NCI-H82 (cell line): ENCODE measurements at regions not wholly inside any gene's neighbourhood (a gene's known extent, or its start where the extent isn't known, plus 50 kb on each side); places are given as distances from the start of the nearest gene placed in this dataset.
"Not testable (repeated sequence)": the region's sequence is repeated elsewhere in the genome, so short reads cannot be mapped to it uniquely, and the experiment has no call there.

Source experiments
- DNase-seq: peaks from one replicate; lab custom pipeline; 2025; lab: John Stamatoyannopoulos, UW

DNA sequence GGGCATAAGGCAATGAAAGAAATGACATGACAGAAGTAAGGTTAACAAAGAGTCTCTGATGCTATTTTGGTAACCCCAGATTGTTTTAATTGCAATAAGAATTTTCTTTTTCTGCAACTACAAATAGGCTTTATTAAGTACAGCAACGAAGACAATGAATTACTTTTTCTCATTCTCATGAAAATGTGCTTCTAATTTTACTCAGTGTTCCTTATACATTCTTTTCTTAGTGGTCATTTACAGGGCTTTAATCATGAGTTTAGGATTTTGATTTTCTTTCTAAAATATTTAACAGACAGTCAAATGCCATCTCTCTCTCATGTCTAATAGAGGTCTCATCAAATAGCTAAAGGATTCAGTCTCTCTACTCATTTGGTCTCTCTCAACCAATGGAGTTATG, 452.1 kb downstream of the RAP2B start:
- DNase-seq, result no peak

DNA sequence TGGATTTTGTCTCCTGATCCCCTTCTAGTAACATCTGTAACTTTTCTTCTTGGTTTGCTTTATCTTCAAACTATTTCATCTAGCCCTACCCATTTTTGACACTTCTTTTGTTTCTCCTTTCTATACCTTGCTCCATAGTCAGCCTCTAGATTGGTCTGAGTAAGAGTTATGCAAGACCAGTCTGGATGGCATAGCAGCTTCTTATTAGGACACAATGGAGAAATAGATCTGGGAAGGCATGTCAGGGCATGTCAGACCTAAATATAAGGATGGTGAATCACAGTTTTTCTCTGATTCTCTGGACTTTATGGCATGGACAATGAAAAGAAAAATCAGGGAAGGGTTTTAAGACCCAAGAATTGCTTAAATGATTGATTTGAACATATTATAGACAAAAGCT, 452.5 kb downstream of the RAP2B start:
- peak; percentile 38 for DNase-seq

DNA sequence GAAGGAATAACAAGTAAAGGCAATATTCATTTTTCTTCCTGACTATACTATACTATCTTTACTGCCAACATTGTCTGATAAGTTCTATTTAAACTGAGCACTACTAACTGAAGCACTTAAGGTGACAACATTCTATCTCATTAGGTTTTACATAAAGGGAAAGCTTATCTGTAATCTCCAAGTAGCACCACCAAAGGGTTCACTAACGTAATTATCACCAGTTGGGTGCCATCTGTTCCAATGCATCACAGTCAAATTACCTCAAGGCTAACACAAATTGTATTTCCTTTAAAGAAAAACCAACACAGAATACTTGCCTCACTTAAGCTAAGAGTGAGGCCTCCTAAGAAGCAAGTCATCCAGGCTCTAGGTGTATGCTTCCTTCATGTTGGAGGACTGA, 453.8 kb downstream of the RAP2B start:
- peak; percentile 98 for DNase-seq

DNA sequence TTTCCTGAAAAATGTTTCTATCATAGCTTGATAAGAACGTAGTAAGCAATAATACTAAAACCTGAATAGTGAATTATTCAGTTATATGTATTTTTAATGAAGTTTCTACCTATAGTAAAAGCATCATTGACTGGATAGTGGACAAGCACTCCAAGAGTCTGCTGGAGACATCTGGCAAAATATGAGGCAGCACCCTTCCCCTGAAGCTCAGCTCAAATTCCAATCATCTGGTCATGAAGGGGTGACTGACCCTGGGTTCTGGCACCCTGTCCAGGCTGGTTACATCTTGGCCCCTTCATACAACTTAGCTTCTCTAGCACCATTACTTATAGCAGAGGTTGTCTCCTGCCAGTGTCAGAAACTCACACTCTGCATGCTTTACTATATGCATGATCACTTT, 455.4 kb downstream of the RAP2B start:
- peak; percentile 19 for DNase-seq

GRCh38 chr3:153618176-153618575, 456.1 kb downstream of the RAP2B start:
- DNase-seq, result no peak

- no peak for DNase-seq
Measured at GRCh38 chr3:153619268-153619667, 457.2 kb downstream of the RAP2B start.

GRCh38 chr3:153621953-153622352, 459.9 kb downstream of the RAP2B start:
- DNase-seq, result no peak

GRCh38 chr3:153623834-153624233, 461.8 kb downstream of the RAP2B start:
- no peak for DNase-seq

GRCh38 chr3:153624310-153625030, 462.4 kb downstream of the RAP2B start:
- DNase-seq, result no peak

DNA sequence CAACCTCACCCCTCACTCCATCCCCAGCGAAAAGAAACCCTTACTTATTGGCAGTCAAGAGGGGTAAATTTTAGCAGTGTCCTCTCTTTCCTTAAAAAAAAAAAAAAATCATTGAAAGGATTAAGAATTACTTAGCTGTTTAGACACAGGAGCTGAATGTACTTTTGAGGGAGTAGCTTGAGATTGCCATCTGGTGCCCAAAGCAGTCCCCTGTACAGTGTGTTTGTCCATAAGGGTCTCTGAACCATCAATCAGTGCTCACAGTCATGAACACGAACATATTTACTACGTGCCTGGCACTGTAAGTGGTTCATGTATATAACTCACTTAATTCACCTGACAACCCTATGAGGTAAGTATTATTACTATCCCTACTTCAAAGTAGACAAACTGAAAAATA, 463.5 kb downstream of the RAP2B start:
- DNase-seq, result peak; percentile 96

- peak; percentile 40 for DNase-seq
Measured at GRCh38 chr3:153626158-153626557, 464.1 kb downstream of the RAP2B start.

DNA sequence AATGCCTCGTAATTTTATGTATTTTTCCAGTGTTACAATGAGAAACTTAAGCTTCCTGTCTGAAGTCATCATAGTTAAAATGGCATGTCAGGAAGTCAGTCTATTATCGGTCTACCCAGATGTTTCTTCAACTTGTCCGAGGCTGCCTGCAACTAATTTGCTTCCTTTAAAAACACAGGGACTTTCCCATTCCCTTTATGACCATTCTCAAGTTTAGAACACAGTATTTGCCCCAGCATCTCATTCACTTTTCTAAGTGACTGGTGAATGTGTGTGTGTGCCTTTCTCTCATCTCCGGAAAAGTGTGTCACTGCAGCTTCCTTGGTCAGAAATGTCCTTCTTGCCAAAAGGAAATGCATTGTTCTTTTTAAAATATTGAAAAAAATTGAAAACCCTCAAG, 466.6 kb downstream of the RAP2B start:
- no peak for DNase-seq

GRCh38 chr3:153629148-153629547, 467.1 kb downstream of the RAP2B start:
- peak; percentile 78 for DNase-seq

DNA sequence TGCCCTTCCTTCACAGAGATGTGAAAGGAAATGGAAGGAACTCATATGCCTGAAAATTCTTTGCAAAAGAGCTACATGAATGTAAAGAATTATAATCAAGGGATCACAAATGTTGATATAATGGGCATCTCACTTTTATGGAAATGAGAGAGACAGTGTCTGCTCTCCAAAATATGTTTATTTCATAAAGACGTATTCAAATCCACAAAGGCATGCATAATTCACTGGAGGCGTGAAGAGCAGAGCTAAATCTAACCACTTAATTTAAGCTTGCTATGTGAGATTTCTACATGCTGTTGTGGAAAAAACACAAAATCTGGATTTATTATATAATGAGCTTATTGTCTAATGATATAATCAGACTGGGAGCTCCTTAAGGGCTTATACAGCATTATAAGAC, 469.1 kb downstream of the RAP2B start:
- DNase-seq, result peak; percentile 74

- peak; percentile 46 for DNase-seq
Measured at GRCh38 chr3:153631664-153632063, 469.6 kb downstream of the RAP2B start.

DNA sequence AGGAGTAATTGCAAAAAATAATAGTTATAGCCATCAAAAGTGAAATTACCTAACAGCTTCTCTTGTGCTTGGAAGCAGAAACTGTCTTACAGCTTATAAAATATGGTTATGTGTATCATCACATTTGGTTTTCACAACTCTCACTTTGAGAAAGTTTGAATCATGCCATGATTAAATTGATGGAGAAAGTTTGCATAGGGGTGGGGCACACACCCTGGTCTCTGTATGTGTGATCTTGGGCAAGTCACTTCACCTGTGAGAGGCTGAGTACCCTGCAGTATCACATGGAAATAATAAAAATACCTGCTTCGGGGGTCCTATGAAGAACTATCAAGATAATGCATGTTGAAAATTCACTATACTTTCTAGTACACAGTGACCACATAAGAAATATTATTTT, 471.4 kb downstream of the RAP2B start:
- DNase-seq, result no peak

GRCh38 chr3:153634683-153635082, 472.7 kb downstream of the RAP2B start:
- DNase-seq, result no peak

DNA sequence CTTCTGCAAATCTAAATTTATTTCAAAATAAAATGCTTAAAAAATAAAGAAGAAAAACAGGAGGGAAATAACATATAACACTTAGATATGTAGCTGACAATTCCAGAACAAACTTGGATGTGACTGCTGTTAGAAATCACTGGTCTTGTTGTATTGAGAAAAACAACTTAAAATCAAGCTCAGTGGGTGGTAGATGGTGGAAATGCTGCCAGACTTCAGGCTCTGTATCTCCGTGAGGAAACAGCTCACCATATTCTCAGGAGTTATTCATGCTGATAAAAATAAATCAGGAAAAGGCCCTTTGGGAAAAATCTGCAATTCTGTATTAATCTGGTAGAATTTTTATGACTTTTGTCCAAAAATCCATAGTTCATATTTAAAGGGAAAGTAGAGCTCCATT, 477.6 kb downstream of the RAP2B start:
- no peak for DNase-seq

GRCh38 chr3:153640689-153641665, 479.0 kb downstream of the RAP2B start:
- peak; percentile 70 for DNase-seq

DNA sequence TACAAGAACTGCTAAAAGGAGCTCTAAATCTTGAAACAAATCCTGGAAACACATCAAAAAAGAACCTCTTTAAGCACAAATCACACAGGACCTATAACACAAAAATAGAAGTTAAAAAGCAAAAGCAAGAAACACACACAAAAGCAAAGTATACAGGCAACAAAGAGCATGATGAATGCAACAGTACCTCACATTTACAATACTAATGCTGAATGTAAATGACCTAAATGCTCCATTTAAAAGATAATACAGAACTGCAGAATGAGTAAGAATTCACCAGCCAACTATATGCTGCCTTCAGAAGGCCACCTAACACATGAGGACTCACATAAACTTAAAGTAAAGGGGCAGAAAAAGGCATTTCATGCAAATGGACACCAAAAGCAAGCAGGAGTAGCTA, 478.6 kb upstream of the ARHGEF26 start:
- DNase-seq, result not testable (repeated sequence)

DNA sequence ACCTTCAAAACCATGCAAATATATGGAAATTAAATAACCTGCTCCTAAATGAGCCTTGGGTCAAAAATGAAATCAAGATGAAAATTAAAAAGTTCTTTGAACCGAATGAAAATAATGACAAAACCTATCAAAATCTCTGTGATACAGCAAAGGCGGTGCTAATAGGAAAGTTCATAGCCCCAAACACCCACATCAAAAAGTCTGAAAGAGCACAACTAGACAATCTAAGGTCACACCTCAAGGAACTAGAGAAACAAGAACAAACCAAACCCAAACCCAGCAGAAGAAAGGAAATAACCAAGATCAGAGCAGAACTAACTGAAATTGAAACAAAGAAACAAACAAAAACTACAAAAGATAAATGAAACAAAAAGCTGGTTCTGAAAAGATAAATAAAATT, 477.7 kb upstream of the ARHGEF26 start:
- DNase-seq, result not testable (repeated sequence)

- no peak for DNase-seq
Measured at GRCh38 chr3:153649286-153649839, 471.8 kb upstream of the ARHGEF26 start.

- DNase-seq, result no peak
Measured at GRCh38 chr3:153652076-153652475, 469.1 kb upstream of the ARHGEF26 start.
